H1 (cell line): ENCODE measurements at regions not wholly inside any gene's neighbourhood (a gene's known extent, or its start where the extent isn't known, plus 50 kb on each side); places are given as distances from the start of the nearest gene placed in this dataset.

Source experiments
- ASH2L ChIP-seq: fragments of 200-600, 300-600 bp; sonication (generic); IDR thresholded peaks from one replicate; pipeline ENCODE4 v1.7.1; 2017; ENCODE audit warnings: low read length
- CBX5 ChIP-seq: fragments of 300-800, 300-1000 bp; sonication (generic); IDR thresholded peaks from 2 replicates; pipeline ENCODE4 v1.7.1; 2016; ENCODE audit warnings: antibody characterized with exemption, low read length, low read depth
- CBX8 ChIP-seq: fragments of 300-800, 300-1000 bp; sonication (generic); IDR thresholded peaks from 2 replicates; pipeline ENCODE4 v1.7.1; 2016; ENCODE audit warnings: low read depth, low read length, borderline replicate concordance
- CEBPB ChIP-seq: IDR thresholded peaks from 2 replicates; pipeline ENCODE4 v1.6.1; 2012; ENCODE audit warnings: low read depth, low read length
- CHD1 ChIP-seq: IDR thresholded peaks from 2 replicates; pipeline ENCODE4 v1.6.1; 2012; ENCODE audit warnings: low read depth, low read length, improper control_type of control experiment
- CREB1 ChIP-seq: IDR thresholded peaks from 2 replicates; pipeline ENCODE4 v1.6.1; 2012; ENCODE audit warnings: inconsistent platforms
- EZH2 ChIP-seq: fragments of 200-600 bp; sonication (generic); IDR thresholded peaks from 2 replicates; pipeline ENCODE4 v1.7.1; 2012; ENCODE audit warnings: low read depth, mild to moderate bottlenecking, moderate library complexity, low read length, inconsistent platforms; ENCODE audit not compliant: severe bottlenecking
- GTF2F1 ChIP-seq: IDR thresholded peaks from 2 replicates; pipeline ENCODE4 v1.6.1; 2012; ENCODE audit warnings: low read depth, low read length, improper control_type of control experiment, borderline replicate concordance
- HDAC6 ChIP-seq: IDR thresholded peaks from one replicate; pipeline ENCODE4 v1.7.1; 2012; ENCODE audit warnings: low read depth, mild to moderate bottlenecking, inconsistent platforms, low read length, moderate library complexity
- JUN ChIP-seq: IDR thresholded peaks from 2 replicates; pipeline ENCODE4 v1.6.1; 2011; ENCODE audit warnings: low read depth, mild to moderate bottlenecking, improper control_type of control experiment, low read length
- KDM5A ChIP-seq: fragments of 200-600 bp; IDR thresholded peaks from 2 replicates; pipeline ENCODE4 v1.7.1; 2012; ENCODE audit warnings: mild to moderate bottlenecking, low read length, inconsistent platforms, mixed read lengths
- PHF8 ChIP-seq: fragments of 200-600 bp; sonication (generic); conservative IDR thresholded peaks from 2 replicates; pipeline ENCODE4 v1.7.1; 2012; ENCODE audit warnings: low read depth, mild to moderate bottlenecking, inconsistent platforms, low read length, moderate library complexity
- POLR2AphosphoS5 ChIP-seq: IDR thresholded peaks from 2 replicates; pipeline ENCODE4 v1.6.1; 2011; ENCODE audit warnings: low read depth, low read length
- POU5F1 ChIP-seq: IDR thresholded peaks from 2 replicates; pipeline ENCODE4 v1.6.1; 2011; ENCODE audit warnings: low read depth, mild to moderate bottlenecking, low read length, moderate library complexity
- RBBP5 ChIP-seq: IDR thresholded peaks from 2 replicates; pipeline ENCODE4 v1.7.1; 2012; ENCODE audit warnings: low read depth, mild to moderate bottlenecking, inconsistent platforms, low read length, moderate library complexity, borderline replicate concordance
- RXRA ChIP-seq: IDR thresholded peaks from 2 replicates; pipeline ENCODE4 v1.6.1; 2011; ENCODE audit warnings: low read depth, mild to moderate bottlenecking, low read length, moderate library complexity; ENCODE audit not compliant: insufficient read depth
- SIN3A ChIP-seq, 2 experiments: IDR thresholded peaks in 1 of 2; conservative IDR thresholded peaks in 1 of 2; 2 replicates each; pipeline ENCODE4 v1.6.1; 2011 to 2012; ENCODE audit warnings: low read length in 2 of 2, improper control_type of control experiment in 1 of 2, low read depth in 1 of 2, mild to moderate bottlenecking in 1 of 2
- SIX5 ChIP-seq: IDR thresholded peaks from 2 replicates; pipeline ENCODE4 v1.6.1; 2011; ENCODE audit warnings: mild to moderate bottlenecking, low read depth, low read length
- SP4 ChIP-seq: IDR thresholded peaks from 2 replicates; pipeline ENCODE4 v1.6.1; 2012; ENCODE audit warnings: low read length, inconsistent platforms
- SUZ12 ChIP-seq: fragments of 200-600 bp; sonication (generic); IDR thresholded peaks from 2 replicates; pipeline ENCODE4 v1.6.1; 2012; ENCODE audit warnings: mild to moderate bottlenecking, inconsistent platforms, low read length, moderate library complexity, mixed read lengths
- TAF7 ChIP-seq: optimal IDR thresholded peaks from 2 replicates; pipeline ENCODE3; 2011; ENCODE audit warnings: low read depth, mild to moderate bottlenecking, inconsistent platforms, low read length, moderate library complexity, borderline replicate concordance
- TBP ChIP-seq: IDR thresholded peaks from 2 replicates; pipeline ENCODE4 v1.6.1; 2011; ENCODE audit warnings: low read depth, low read length, improper control_type of control experiment
- TEAD4 ChIP-seq: IDR thresholded peaks from 2 replicates; pipeline ENCODE4 v1.6.1; 2012; ENCODE audit warnings: low read depth, low read length, inconsistent platforms, mixed read lengths
- ZNF274 ChIP-seq: IDR thresholded peaks from 2 replicates; pipeline ENCODE4 v1.7.0; 2012; ENCODE audit warnings: low read length, borderline replicate concordance; ENCODE audit errors: extremely low read depth
- TF ChIP-seq, protein P1 (sequence below): IDR thresholded peaks from 2 replicates; pipeline ENCODE4 v1.6.1; 2011; ENCODE audit warnings: low read depth, mild to moderate bottlenecking, low read length; ENCODE audit not compliant: insufficient read depth

DNA sequence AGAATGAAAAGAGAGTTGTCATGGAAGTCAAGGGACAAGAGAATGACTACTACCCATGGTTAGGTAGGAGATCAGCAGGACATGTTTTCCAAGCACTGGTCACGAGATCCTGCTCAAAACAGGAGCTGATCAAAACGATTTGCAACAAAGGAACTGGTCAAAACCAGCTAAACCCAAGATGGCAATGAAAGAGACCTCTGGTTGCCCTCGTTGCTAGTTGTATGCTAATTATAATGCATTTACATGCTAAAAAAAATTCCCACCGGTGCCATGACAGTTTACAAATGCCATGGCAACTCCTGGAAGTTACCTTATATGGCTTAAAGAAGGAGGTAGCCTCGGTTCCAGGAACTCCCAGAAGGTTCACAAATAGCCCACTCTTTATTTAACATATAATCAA lies 95.0 kb upstream of the OTX2 start (continued):
- TF ChIP-seq TAF7 (no peak), HDAC6 (no peak), JUN (no peak), CBX5 (no peak), TBP (no peak), SP4 (no peak), ASH2L (peak; percentile 15), SUZ12 (no peak), RBBP5 (no peak), CHD1 (no peak), EZH2 (no peak), CREB1 (no peak), POLR2AphosphoS5 (no peak), CBX8 (no peak), TEAD4 (0 out of 2 replicates have a peak, but pooled peaks have one; percentile 10), SIN3A (conservative IDR thresholded peaks at IDR 0.05 in 1 of 2, IDR thresholded peaks at IDR 0.05 in 1 of 2; ENCODE audit: low read depth in 1 of 2, low read length in 2 of 2) (0 out of 4 replicates have a peak, but pooled peaks of 1 of the 2 experiments have one; percentile 38), PHF8 (no peak), GTF2F1 (no peak), CEBPB (no peak), RXRA (no peak), KDM5A (no peak), SIX5 (no peak), ZNF274 (no peak), POU5F1 (no peak)
- TF ChIP-seq, protein P1, sequence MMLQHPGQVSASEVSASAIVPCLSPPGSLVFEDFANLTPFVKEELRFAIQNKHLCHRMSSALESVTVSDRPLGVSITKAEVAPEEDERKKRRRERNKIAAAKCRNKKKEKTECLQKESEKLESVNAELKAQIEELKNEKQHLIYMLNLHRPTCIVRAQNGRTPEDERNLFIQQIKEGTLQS: no peak
